Thyroid gland (tissue), 4 donors: ENCODE measurements at regions not wholly inside any gene's neighbourhood (a gene's known extent, or its start where the extent isn't known, plus 50 kb on each side); places are given as distances from the start of the nearest gene placed in this dataset.

Experiments used
- CTCF ChIP-seq, 6 experiments: fragments of 200-600 bp in 3 of 6; fragments of 450-650 bp in 3 of 6; sonication (generic) in 3 of 6; IDR thresholded peaks; one replicate each; pipeline ENCODE4 v1.5.1; 2016 to 2019; ENCODE audit warnings: antibody characterized with exemption in 6 of 6, mild to moderate bottlenecking in 2 of 6, inconsistent platforms in 1 of 6, moderate library complexity in 1 of 6
- POLR2A ChIP-seq, 2 donors: fragments of 450-650 bp; IDR thresholded peaks; one replicate each; pipeline ENCODE4 v1.6.1; 2017; ENCODE audit warnings: antibody characterized with exemption in 2 of 2, mild to moderate bottlenecking in 2 of 2, moderate library complexity in 1 of 2

DNA sequence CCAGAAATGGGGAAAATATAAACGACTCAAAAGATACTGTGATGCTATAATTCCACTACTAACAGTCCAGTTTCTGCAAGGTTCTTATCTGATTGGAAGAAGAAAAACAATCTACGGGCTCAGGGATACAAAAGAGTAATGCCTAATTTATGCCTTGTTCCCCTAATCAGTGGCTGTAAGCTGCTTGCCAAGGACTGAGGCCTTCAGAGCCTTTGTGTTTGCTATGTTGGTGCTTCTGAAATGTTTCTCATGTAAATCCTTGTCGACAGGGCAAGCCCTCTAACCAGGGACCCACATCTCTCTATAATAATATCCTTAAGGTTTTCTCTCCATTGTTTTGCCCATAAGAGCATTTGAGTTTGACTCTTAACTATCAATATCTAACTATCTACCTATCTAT, 89.7 kb upstream of the CLDN10 start:
- no peak for TF ChIP-seq CTCF (IDR thresholded peaks at IDR 0.05)
- no peak for TF ChIP-seq POLR2A (IDR thresholded peaks at IDR 0.05)
